T47D (cell line): ENCODE measurements at regions not wholly inside any gene's neighbourhood (a gene's known extent, or its start where the extent isn't known, plus 50 kb on each side); places are given as distances from the start of the nearest gene placed in this dataset.
"Not testable (repeated sequence)": the region's sequence is repeated elsewhere in the genome, so short reads cannot be mapped to it uniquely, and the experiment has no call there.

ENCODE experiments used
- DNase-seq, 2 experiments: peaks; one replicate each; pipeline versions ENCODE4 v3.0.0 to v3.0.0-alpha.2; 2011 to 2012; ENCODE audit warnings: low read depth in 1 of 2, low spot score in 1 of 2
- JUND ChIP-seq: IDR thresholded peaks from 2 replicates; pipeline ENCODE4 v1.6.1; 2012; ENCODE audit warnings: low read depth
- in situ Hi-C: cut with HindIII; loops from 2 replicates; pipeline ENCODE4 v1.10.0; 2016; ENCODE audit warnings: low sequenced_read_pairs, low pct_unique_long_range_greater_than_20kb

- in situ Hi-C loops = no loop called here
- DNase-seq = no peak
- TF ChIP-seq JUND = no peak
Observed at GRCh38 chr6:167416676-167417430, 92.0 kb downstream of the TTLL2 start.

GRCh38 chr6:167420177-167420576 lies 95.3 kb downstream of the TTLL2 start:
- TF ChIP-seq JUND = no peak
- in situ Hi-C loops = no loop called here
- DNase-seq = no peak

- DNase-seq = no peak
- TF ChIP-seq JUND = no peak
- in situ Hi-C loops = no loop called here
Observed at GRCh38 chr6:167420858-167421766, 96.2 kb downstream of the TTLL2 start.

GRCh38 chr6:167421944-167422343 lies 97.1 kb downstream of the TTLL2 start:
- in situ Hi-C loops, DNase-seq: not testable (repeated sequence)

- in situ Hi-C loops = no loop called here
- DNase-seq = no peak
- no peak for TF ChIP-seq JUND
Observed at GRCh38 chr6:167422934-167423333, 98.0 kb downstream of the TTLL2 start.

- in situ Hi-C loops = no loop called here
Observed at GRCh38 chr6:167424060-167424673, 99.3 kb downstream of the TTLL2 start.

GRCh38 chr6:167424700-167425099 lies 99.8 kb downstream of the TTLL2 start:
- in situ Hi-C loops = no loop called here
- no peak for TF ChIP-seq JUND
- no peak for DNase-seq

More at GRCh38 chr6:167424060-167424673, 99.3 kb downstream of the TTLL2 start:
- no peak for TF ChIP-seq JUND
- no peak for DNase-seq

GRCh38 chr6:167426084-167426483 lies 101.2 kb downstream of the TTLL2 start:
- TF ChIP-seq JUND = no peak
- DNase-seq = no peak
- in situ Hi-C loops = no loop called here

- in situ Hi-C loops = no loop called here
- TF ChIP-seq JUND = no peak
- no peak for DNase-seq
Observed at GRCh38 chr6:167426651-167427050, 101.8 kb downstream of the TTLL2 start.

- DNase-seq = no peak
- TF ChIP-seq JUND = no peak
- in situ Hi-C loops = no loop called here
Observed at GRCh38 chr6:167428664-167429333, 103.9 kb downstream of the TTLL2 start.

- DNase-seq = no peak
- no peak for TF ChIP-seq JUND
- in situ Hi-C loops = no loop called here
Observed at GRCh38 chr6:167429353-167429752, 104.5 kb downstream of the TTLL2 start.

- DNase-seq = no peak
- TF ChIP-seq JUND = no peak
- in situ Hi-C loops = no loop called here
Observed at GRCh38 chr6:167435209-167435728, 110.4 kb downstream of the TTLL2 start.
